Panc1 (cell line): ENCODE measurements at regions not wholly inside any gene's neighbourhood (a gene's known extent, or its start where the extent isn't known, plus 50 kb on each side); places are given as distances from the start of the nearest gene placed in this dataset.

ENCODE experiments used
- POLR2AphosphoS5 ChIP-seq: IDR thresholded peaks from 2 replicates; pipeline ENCODE4 v1.6.1; 2012; ENCODE audit warnings: mild to moderate bottlenecking, low read depth, low read length, moderate library complexity
- SIN3A ChIP-seq: IDR thresholded peaks from 2 replicates; pipeline ENCODE4 v1.6.1; 2012; ENCODE audit warnings: low read depth, mild to moderate bottlenecking, low read length, moderate library complexity, borderline replicate concordance; ENCODE audit not compliant: insufficient read depth
- TCF7L2 ChIP-seq: IDR thresholded peaks from 2 replicates; pipeline ENCODE4 v1.6.1; 2011; ENCODE audit warnings: mild to moderate bottlenecking, low read depth, low read length, inconsistent platforms
- TF ChIP-seq, protein P1 (sequence below): fragments of 450-650 bp; IDR thresholded peaks from 2 replicates; pipeline ENCODE4 v1.5.1; 2017; ENCODE audit warnings: mild to moderate bottlenecking
- TF ChIP-seq, protein P2 (sequence below), 2 experiments: IDR thresholded peaks; 2 replicates each; pipeline ENCODE4 v1.6.1; 2011 to 2012; ENCODE audit warnings: low read depth in 2 of 2, control low read depth in 1 of 2, low read length in 1 of 2, mild to moderate bottlenecking in 1 of 2, moderate library complexity in 1 of 2; ENCODE audit not compliant: insufficient read depth in 1 of 2

DNA sequence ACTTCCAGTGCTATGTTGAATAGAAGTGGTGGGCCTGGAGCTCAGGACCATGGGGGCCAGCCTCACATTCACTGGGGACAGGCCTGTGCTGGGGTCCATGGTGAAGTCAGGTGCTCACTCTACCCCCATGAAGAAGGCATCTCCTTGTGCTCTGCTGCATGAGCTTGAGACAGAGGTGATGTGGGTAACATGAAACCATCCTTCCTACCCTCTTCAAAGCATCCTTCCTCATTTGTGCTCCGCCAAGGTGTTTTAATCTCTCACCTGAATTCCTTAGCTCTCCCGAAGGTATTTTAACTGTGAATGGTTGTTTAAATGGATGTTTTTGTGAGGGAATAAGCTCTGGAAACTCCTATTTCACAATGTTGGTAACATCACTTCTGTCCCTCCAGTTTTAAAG lies 209.6 kb upstream of the PCSK2 start:
- TF ChIP-seq POLR2AphosphoS5 (no peak), TCF7L2 (no peak), SIN3A (no peak)
- TF ChIP-seq, protein P1, sequence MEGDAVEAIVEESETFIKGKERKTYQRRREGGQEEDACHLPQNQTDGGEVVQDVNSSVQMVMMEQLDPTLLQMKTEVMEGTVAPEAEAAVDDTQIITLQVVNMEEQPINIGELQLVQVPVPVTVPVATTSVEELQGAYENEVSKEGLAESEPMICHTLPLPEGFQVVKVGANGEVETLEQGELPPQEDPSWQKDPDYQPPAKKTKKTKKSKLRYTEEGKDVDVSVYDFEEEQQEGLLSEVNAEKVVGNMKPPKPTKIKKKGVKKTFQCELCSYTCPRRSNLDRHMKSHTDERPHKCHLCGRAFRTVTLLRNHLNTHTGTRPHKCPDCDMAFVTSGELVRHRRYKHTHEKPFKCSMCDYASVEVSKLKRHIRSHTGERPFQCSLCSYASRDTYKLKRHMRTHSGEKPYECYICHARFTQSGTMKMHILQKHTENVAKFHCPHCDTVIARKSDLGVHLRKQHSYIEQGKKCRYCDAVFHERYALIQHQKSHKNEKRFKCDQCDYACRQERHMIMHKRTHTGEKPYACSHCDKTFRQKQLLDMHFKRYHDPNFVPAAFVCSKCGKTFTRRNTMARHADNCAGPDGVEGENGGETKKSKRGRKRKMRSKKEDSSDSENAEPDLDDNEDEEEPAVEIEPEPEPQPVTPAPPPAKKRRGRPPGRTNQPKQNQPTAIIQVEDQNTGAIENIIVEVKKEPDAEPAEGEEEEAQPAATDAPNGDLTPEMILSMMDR = no peak
- TF ChIP-seq, protein P2, sequence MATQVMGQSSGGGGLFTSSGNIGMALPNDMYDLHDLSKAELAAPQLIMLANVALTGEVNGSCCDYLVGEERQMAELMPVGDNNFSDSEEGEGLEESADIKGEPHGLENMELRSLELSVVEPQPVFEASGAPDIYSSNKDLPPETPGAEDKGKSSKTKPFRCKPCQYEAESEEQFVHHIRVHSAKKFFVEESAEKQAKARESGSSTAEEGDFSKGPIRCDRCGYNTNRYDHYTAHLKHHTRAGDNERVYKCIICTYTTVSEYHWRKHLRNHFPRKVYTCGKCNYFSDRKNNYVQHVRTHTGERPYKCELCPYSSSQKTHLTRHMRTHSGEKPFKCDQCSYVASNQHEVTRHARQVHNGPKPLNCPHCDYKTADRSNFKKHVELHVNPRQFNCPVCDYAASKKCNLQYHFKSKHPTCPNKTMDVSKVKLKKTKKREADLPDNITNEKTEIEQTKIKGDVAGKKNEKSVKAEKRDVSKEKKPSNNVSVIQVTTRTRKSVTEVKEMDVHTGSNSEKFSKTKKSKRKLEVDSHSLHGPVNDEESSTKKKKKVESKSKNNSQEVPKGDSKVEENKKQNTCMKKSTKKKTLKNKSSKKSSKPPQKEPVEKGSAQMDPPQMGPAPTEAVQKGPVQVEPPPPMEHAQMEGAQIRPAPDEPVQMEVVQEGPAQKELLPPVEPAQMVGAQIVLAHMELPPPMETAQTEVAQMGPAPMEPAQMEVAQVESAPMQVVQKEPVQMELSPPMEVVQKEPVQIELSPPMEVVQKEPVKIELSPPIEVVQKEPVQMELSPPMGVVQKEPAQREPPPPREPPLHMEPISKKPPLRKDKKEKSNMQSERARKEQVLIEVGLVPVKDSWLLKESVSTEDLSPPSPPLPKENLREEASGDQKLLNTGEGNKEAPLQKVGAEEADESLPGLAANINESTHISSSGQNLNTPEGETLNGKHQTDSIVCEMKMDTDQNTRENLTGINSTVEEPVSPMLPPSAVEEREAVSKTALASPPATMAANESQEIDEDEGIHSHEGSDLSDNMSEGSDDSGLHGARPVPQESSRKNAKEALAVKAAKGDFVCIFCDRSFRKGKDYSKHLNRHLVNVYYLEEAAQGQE (IDR thresholded peaks at IDR 0.05; ENCODE audit: insufficient read depth in 1 of 2, low read depth in 2 of 2, low read length in 1 of 2) = no peak
